T-cell (primary cell): ENCODE measurements at regions not wholly inside any gene's neighbourhood (a gene's known extent, or its start where the extent isn't known, plus 50 kb on each side); places are given as distances from the start of the nearest gene placed in this dataset.
"Not testable (repeated sequence)": the region's sequence is repeated elsewhere in the genome, so short reads cannot be mapped to it uniquely, and the experiment has no call there.

Experiments
- ATAC-seq, 4 experiments: fragments of 200-7000 bp in 3 of 4; fragments of 150-1000 bp in 1 of 4; cut with Tn5 transposase; replicated peaks in 1 of 4; 1 replicate in 3 of 4; 2 replicates in 1 of 4; pipeline ENCODE4 v1.10.0; 2021; ENCODE audit warnings: moderate library complexity in 3 of 4, mild to moderate bottlenecking in 2 of 4, moderate number of reproducible peaks in 1 of 4
- CTCF ChIA-PET, 2 donors: fragments of 300-600 bp; sonication (Branson Sonifier 250); formaldehyde crosslinking; loops; one replicate each; lab custom pipeline; 2022; ENCODE audit warnings: antibody characterized with exemption in 2 of 2; lab: Charles Lee
- POLR2A ChIA-PET, 2 donors: fragments of 300-600 bp; sonication (Branson Sonifier 250); formaldehyde crosslinking; loops; one replicate each; lab custom pipeline; 2022; ENCODE audit warnings: antibody characterized with exemption in 2 of 2; lab: Charles Lee
- DNase-seq, 35 experiments: peaks; one replicate each; pipeline versions ENCODE4 v3.0.0 to v3.0.0-alpha.2; 2013 to 2023
- H3K27ac ChIP-seq: one replicate; pipeline ENCODE4 v1.5.1; 2013; ENCODE audit warnings: low read length
- H3K27me3 ChIP-seq, 2 experiments: replicated peaks in 1 of 2; 1 replicate in 1 of 2; 2 replicates in 1 of 2; pipeline versions ENCODE4 v1.6.1 to v1.7.0; 2013; ENCODE audit warnings: low read length in 1 of 2, mixed read lengths in 1 of 2; ENCODE audit not compliant: control insufficient read depth in 2 of 2, insufficient read depth in 2 of 2; ENCODE audit errors: extremely low read depth in 1 of 2
- H3K36me3 ChIP-seq, 2 donors: 1 replicate in 1 of 2; 2 replicates in 1 of 2; pipeline versions ENCODE4 v1.6.1 to v1.7.0; 2013; ENCODE audit warnings: low read length in 1 of 2; ENCODE audit not compliant: control insufficient read depth in 2 of 2, insufficient read depth in 1 of 2; ENCODE audit errors: extremely low read depth in 1 of 2
- H3K4me1 ChIP-seq, 2 experiments: 1 replicate in 1 of 2; 2 replicates in 1 of 2; pipeline versions ENCODE4 v1.6.1 to v1.7.0; 2013; ENCODE audit warnings: low read length in 2 of 2, mixed read lengths in 1 of 2; ENCODE audit not compliant: insufficient read depth in 2 of 2, control insufficient read depth in 1 of 2; ENCODE audit errors: extremely low read depth in 1 of 2
- H3K4me3 ChIP-seq, 2 donors: 1 replicate in 1 of 2; 2 replicates in 1 of 2; pipeline versions ENCODE4 v1.5.1 to v1.7.0; 2013; ENCODE audit warnings: mild to moderate bottlenecking in 2 of 2, low read length in 1 of 2, moderate library complexity in 1 of 2; ENCODE audit not compliant: control insufficient read depth in 1 of 2; ENCODE audit errors: extremely low read depth in 1 of 2
- H3K9me3 ChIP-seq: 2 replicates; pipeline ENCODE4 v1.7.0; 2013
- H3K27ac Mint-ChIP-seq, 2 donors: one replicate each; pipeline ENCODE4 v1.8.0; 2020 to 2021; ENCODE audit warnings: mild to moderate bottlenecking in 2 of 2, mixed read lengths in 2 of 2
- H3K27me3 Mint-ChIP-seq, 2 donors: one replicate each; pipeline ENCODE4 v1.8.0; 2021 to 2022; ENCODE audit warnings: mixed read lengths in 2 of 2
- H3K36me3 Mint-ChIP-seq: one replicate; pipeline ENCODE4 v1.8.0; 2021; ENCODE audit warnings: mixed read lengths
- H3K4me1 Mint-ChIP-seq, 3 donors: one replicate each; pipeline ENCODE4 v1.8.0; 2020 to 2022; ENCODE audit warnings: mixed read lengths in 3 of 3, mild to moderate bottlenecking in 1 of 3
- H3K4me3 Mint-ChIP-seq, 3 donors: one replicate each; pipeline ENCODE4 v1.8.0; 2020 to 2022; ENCODE audit warnings: mild to moderate bottlenecking in 3 of 3, mixed read lengths in 3 of 3, moderate library complexity in 3 of 3
- H3K9me3 Mint-ChIP-seq, 3 donors: one replicate each; pipeline ENCODE4 v1.8.0; 2020 to 2022; ENCODE audit warnings: mixed read lengths in 3 of 3
- WGBS: methylation state at CpG from one replicate; pipeline ENCODE4 v1.1.5; 2013; ENCODE audit warnings: missing lambda C conversion rate; ENCODE audit not compliant: insufficient coverage; 5-methylcytosine and 5-hydroxymethylcytosine counted together

- no peak for DNase-seq
- Histone ChIP-seq H3K9me3 (no peaks in the 10 kb centered on the region), H3K36me3 (no peaks in the 10 kb centered on the region), H3K27ac (no peak overlapping the region), H3K4me3 (no peak overlapping the region), H3K27me3 (no peaks in the 10 kb centered on the region), H3K4me1 (no peaks in the 10 kb centered on the region)
- ChIA-PET CTCF (no interaction called here), POLR2A (no interaction called here)
- Mint-ChIP-seq H3K27me3 (no peaks in the 10 kb centered on the region), H3K9me3 (peaks cover 0 to 30% (median 22%) of the 10 kb centered on the region in 3 donors), H3K27ac (no peak overlapping the region), H3K4me1 (no peaks in the 10 kb centered on the region), H3K4me3 (no peak overlapping the region), H3K36me3 (no peaks in the 10 kb centered on the region)
- ATAC-seq, result no peak
- WGBS, result no CpG with 5 or more reads among the region's 1 CpG
These were observed 1393.1 kb upstream of the GOT2 start for GRCh38 chr16:60127196-60127595.

- H3K4me3 Mint-ChIP-seq, H3K36me3 Mint-ChIP-seq, H3K27me3 ChIP-seq, CTCF ChIA-PET, DNase-seq, POLR2A ChIA-PET, H3K36me3 ChIP-seq, ATAC-seq, H3K27ac Mint-ChIP-seq, H3K9me3 ChIP-seq, H3K4me1 ChIP-seq, H3K4me3 ChIP-seq, H3K4me1 Mint-ChIP-seq, H3K27me3 Mint-ChIP-seq, H3K27ac ChIP-seq: not testable (repeated sequence)
- WGBS, result no CpG with 5 or more reads among the region's 2 CpGs
- H3K9me3 Mint-ChIP-seq, result peaks cover 0 to 34% (median 28%) of the 10 kb centered on the region in 3 donors
These were observed 1392.0 kb upstream of the GOT2 start for GRCh38 chr16:60126115-60126514.

- ChIA-PET POLR2A (no interaction called here), CTCF (no interaction called here)
- Mint-ChIP-seq H3K9me3 (peaks cover 0 to 29% (median 24%) of the 10 kb centered on the region in 3 donors), H3K4me3 (no peak overlapping the region), H3K4me1 (no peaks in the 10 kb centered on the region), H3K27me3 (no peaks in the 10 kb centered on the region), H3K36me3 (no peaks in the 10 kb centered on the region), H3K27ac (no peak overlapping the region)
- no peak for ATAC-seq
- H3K9me3 ChIP-seq, result no peaks in the 10 kb centered on the region
- H3K27ac ChIP-seq, result no peak overlapping the region
- no peaks in the 10 kb centered on the region for H3K36me3 ChIP-seq
- no peak overlapping the region for H3K4me3 ChIP-seq
- no peaks in the 10 kb centered on the region for H3K4me1 ChIP-seq
- H3K27me3 ChIP-seq, result no peaks in the 10 kb centered on the region
- no peak for DNase-seq
- no CpG with 5 or more reads among the region's 4 CpGs for WGBS
These were observed 1389.4 kb upstream of the GOT2 start for GRCh38 chr16:60123392-60124023.

GRCh38 chr16:60120586-60120985 is 1386.5 kb upstream of the GOT2 start:
- Mint-ChIP-seq H3K36me3 (no peaks in the 10 kb centered on the region), H3K9me3 (peaks cover 4 to 20% (median 16%) of the 10 kb centered on the region in 3 donors), H3K27ac (no peak overlapping the region), H3K4me1 (no peaks in the 10 kb centered on the region), H3K27me3 (no peaks in the 10 kb centered on the region), H3K4me3 (no peak overlapping the region)
- Histone ChIP-seq H3K4me3 (no peak overlapping the region), H3K36me3 (no peaks in the 10 kb centered on the region), H3K27me3 (no peaks in the 10 kb centered on the region), H3K4me1 (no peaks in the 10 kb centered on the region), H3K9me3 (no peaks in the 10 kb centered on the region), H3K27ac (no peak overlapping the region)
- 82% methylated on average over 14 of the region's 14 CpGs for WGBS
- POLR2A ChIA-PET, result no interaction called here
- CTCF ChIA-PET, result no interaction called here
- DNase-seq (no peak), ATAC-seq (no peak)

- WGBS, result no CpG with 5 or more reads among the region's 2 CpGs
- ChIA-PET CTCF (no interaction called here), POLR2A (no interaction called here)
- Mint-ChIP-seq H3K27me3 (no peaks in the 10 kb centered on the region), H3K4me1 (peaks cover 0 to 5% (median 0%) of the 10 kb centered on the region in 3 donors), H3K27ac (no peak overlapping the region), H3K36me3 (no peaks in the 10 kb centered on the region), H3K9me3 (peaks cover 3 to 23% (median 18%) of the 10 kb centered on the region in 3 donors), H3K4me3 (no peak overlapping the region)
- no peak for DNase-seq
- Histone ChIP-seq H3K27ac (no peak overlapping the region), H3K9me3 (no peaks in the 10 kb centered on the region), H3K4me3 (no peak overlapping the region), H3K4me1 (no peaks in the 10 kb centered on the region), H3K27me3 (no peaks in the 10 kb centered on the region), H3K36me3 (no peaks in the 10 kb centered on the region)
- ATAC-seq, result no peak
These were observed 1376.4 kb upstream of the GOT2 start for GRCh38 chr16:60110531-60110930.

GRCh38 chr16:60107871-60108270 is 1373.8 kb upstream of the GOT2 start:
- ATAC-seq (no peak), DNase-seq (no peak)
- Mint-ChIP-seq H3K9me3 (peaks cover 11 to 32% (median 27%) of the 10 kb centered on the region in 3 donors), H3K27me3 (no peaks in the 10 kb centered on the region), H3K4me1 (peaks cover 0 to 5% (median 0%) of the 10 kb centered on the region in 3 donors), H3K27ac (no peak overlapping the region), H3K4me3 (no peak overlapping the region), H3K36me3 (no peaks in the 10 kb centered on the region)
- H3K27me3 ChIP-seq, result no peaks in the 10 kb centered on the region
- H3K36me3 ChIP-seq, result no peaks in the 10 kb centered on the region
- CTCF ChIA-PET, result no interaction called here
- no peak overlapping the region for H3K27ac ChIP-seq
- POLR2A ChIA-PET, result no interaction called here
- H3K4me3 ChIP-seq, result no peak overlapping the region
- H3K9me3 ChIP-seq, result no peaks in the 10 kb centered on the region
- no peaks in the 10 kb centered on the region for H3K4me1 ChIP-seq
- WGBS, result 85% methylated on average over 2 of the region's 4 CpGs

- Histone ChIP-seq H3K27me3 (no peaks in the 10 kb centered on the region), H3K27ac (no peak overlapping the region), H3K4me1 (no peaks in the 10 kb centered on the region), H3K4me3 (no peak overlapping the region), H3K9me3 (no peaks in the 10 kb centered on the region), H3K36me3 (no peaks in the 10 kb centered on the region)
- Mint-ChIP-seq H3K4me1 (peaks cover 0 to 5% (median 0%) of the 10 kb centered on the region in 3 donors), H3K4me3 (no peak overlapping the region), H3K9me3 (peaks cover 11 to 29% (median 25%) of the 10 kb centered on the region in 3 donors), H3K36me3 (no peaks in the 10 kb centered on the region), H3K27ac (no peak overlapping the region), H3K27me3 (no peaks in the 10 kb centered on the region)
- POLR2A ChIA-PET, result no interaction called here
- 17% methylated on average over 1 of the region's 3 CpGs for WGBS
- ATAC-seq (no peak), DNase-seq (no peak)
- CTCF ChIA-PET, result no interaction called here
These were observed 1373.3 kb upstream of the GOT2 start for GRCh38 chr16:60107437-60107836.
